CD4-positive, alpha-beta T cell treated with Interleukin-4 for 4 hours (primary cell): ENCODE measurements at regions not wholly inside any gene's neighbourhood (a gene's known extent, or its start where the extent isn't known, plus 50 kb on each side); places are given as distances from the start of the nearest gene placed in this dataset.
A peak's percentile ranks its signal among the peaks of the same experiment; 100 is the strongest.

Source experiments
- DNase-seq: peaks from one replicate; pipeline ENCODE4 v3.0.0-alpha.2; 2020

DNA sequence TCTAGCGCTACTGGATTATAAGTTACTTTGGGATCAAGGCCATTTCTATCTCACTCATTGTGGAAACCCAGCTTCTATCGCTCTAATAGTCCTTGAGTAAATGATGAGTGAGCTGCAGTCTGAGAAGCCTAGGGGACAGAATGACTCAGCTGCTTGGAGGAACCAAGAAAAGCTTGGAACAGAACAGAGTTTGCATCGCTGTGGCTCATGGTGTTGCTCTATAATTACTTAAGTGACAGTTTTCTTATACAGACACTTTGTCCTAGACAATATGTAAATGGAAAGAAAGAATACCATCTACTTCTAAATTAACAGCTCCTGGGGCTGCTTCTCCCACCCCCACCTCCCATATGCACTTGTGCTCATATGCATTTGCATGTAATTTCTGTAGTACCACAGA, 156.9 kb downstream of the SLIT2 start:
- DNase-seq: no peak

GRCh38 chr4:20412072-20412471, 160.4 kb downstream of the SLIT2 start:
- DNase-seq: no peak

DNA sequence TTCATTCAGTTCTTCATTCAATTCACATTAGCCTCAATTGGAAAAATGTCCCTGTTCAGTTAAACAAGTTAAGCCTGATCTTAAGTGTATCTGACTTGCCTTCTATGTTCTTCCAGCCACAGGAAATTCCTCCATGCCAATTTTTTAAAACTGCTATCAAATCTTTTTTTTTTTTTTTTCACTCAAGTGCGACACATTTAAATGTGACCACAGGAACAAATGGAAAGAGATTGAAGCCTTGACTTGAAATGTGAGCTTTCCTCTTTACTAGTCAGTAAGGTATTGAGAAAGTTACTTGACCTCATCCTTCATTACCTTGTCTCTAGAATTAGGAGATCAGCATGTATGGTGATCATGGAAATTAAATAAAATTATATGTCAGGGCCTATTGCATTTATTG, 165.1 kb downstream of the SLIT2 start:
- DNase-seq: no peak

DNA sequence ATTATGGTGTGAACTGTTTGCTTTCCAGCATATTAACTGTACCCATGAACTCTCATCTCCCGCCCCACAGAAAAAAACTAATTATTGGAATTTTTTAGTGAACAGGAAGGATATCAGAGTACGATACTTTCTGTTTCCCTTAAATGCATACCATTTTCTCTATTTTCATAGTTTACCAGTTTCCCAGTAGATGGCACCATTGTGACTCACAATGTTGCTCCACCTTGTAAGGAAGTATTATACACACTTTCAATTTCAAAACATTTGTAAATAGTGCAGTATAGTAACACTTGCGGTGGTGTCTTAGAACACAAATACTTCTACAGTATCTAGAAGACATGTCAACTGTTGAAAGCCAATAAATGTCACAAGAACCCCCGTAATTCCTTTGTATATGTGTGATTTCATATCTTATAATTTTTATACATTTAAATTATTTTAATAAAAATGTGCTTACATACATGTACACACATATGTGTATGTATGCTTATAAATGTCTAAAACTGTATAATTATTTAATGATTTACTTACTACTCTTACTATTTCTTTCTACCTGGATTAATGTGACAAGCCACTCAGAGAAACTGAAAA, 167.3 kb downstream of the SLIT2 start:
- DNase-seq: peak; percentile 57

GRCh38 chr4:20420916-20421602, 169.4 kb downstream of the SLIT2 start:
- no peak for DNase-seq

DNA sequence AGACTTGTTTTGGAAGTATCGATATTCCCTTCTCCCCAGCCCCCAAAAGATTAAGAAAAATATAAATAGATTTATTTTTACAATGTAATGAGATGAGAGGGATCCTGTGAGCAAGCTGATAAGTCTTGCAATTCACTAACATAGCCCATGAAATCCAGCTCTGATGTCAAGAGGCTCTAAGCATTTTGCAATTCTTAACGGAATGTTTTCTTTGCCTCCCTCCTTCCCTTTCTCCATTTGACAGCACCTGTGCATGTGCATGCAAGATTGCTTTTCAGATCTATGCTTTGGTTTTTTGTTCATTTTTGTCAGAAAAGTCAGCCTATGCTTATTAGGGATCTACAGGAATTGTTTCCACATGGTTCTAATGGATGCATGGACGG, 169.9 kb downstream of the SLIT2 start:
- no peak for DNase-seq

- peak; percentile 42 for DNase-seq
Observed at GRCh38 chr4:20422398-20422797, 170.7 kb downstream of the SLIT2 start.

DNA sequence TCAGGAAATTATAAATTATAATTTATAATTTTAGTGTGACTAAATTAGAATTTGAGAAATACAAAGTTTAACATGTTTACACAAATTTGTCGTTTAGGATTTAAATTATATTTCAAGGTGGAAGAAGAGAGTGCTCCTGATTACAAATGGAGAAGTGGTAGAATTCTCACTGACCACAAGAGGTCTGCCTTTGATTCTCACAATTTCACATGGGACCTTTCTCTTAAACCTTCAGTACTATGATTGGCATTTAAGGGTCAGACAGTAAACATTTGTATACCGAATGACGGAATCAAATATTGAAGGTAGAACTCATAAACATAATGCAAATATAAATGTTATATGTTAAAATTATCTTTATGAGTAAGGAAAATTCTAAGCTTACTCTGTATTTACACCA, 171.7 kb downstream of the SLIT2 start:
- DNase-seq: no peak

GRCh38 chr4:20426028-20426427, 174.3 kb downstream of the SLIT2 start:
- DNase-seq: no peak

GRCh38 chr4:20428436-20429160, 176.9 kb downstream of the SLIT2 start:
- no peak for DNase-seq

- no peak for DNase-seq
Observed at GRCh38 chr4:20430259-20430941, 178.7 kb downstream of the SLIT2 start.

- no peak for DNase-seq
Observed at GRCh38 chr4:20431543-20431951, 179.8 kb downstream of the SLIT2 start.

DNA sequence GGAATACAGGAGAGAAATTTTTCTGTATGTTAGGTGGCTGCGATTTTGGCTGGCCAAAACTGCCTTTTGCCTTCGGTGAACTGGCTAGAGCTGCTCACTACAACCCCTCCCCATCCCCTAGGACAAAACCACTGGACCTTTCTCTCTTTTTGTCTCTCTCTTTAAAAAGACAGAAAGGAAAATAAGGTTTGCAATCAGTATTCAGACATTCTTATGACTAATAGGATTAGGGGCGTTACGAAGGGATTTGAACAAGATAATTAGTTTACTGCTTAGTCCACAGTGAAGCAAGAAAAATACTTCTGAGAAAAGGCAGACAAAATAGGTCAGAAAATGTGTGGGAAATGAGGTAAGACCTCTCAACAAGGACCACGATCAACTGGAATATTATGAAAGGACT, 180.4 kb downstream of the SLIT2 start:
- no peak for DNase-seq

- no peak for DNase-seq
Observed at GRCh38 chr4:20433097-20433705, 181.5 kb downstream of the SLIT2 start.

GRCh38 chr4:20440170-20440569, 188.5 kb downstream of the SLIT2 start:
- no peak for DNase-seq

DNA sequence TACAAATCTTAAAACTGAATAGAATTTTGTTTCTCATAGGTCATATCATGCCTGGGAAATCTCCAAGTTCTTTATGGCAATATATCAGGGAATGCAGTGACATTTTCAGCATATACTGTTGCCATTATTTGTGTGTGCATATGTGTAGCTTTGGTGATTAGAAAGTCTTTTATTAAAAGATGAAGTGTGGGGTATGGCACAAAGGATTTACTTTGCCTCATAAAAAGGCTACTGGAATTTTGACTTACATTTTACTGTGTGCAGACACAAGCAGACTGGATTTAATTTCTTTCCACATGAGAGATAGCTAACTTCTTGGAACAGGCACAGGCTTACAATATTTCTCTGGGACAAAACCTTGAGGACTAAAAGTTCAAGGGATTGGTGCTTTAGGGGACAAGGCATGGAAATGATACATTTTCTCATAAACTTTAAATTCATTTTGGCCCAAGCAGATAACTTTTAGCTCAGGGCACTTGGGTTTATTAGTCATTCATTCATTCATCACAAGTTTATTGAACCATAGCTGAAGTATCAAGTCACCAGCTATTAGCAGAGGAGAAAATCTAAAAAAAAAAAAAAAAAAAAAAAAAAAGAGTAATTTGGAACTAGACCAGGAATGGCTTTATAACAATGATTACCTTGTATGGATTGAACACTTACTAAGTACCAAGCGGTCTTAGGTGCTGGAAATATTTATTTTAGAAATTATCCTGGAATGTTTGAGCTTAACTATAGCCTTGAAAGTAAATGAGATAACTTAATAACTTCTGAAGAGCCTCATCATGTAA, 191.5 kb downstream of the SLIT2 start:
- DNase-seq: no peak

GRCh38 chr4:20444599-20445337, 193.1 kb downstream of the SLIT2 start:
- DNase-seq: no peak

- DNase-seq: no peak
Observed at GRCh38 chr4:20445933-20446723, 194.4 kb downstream of the SLIT2 start.

DNA sequence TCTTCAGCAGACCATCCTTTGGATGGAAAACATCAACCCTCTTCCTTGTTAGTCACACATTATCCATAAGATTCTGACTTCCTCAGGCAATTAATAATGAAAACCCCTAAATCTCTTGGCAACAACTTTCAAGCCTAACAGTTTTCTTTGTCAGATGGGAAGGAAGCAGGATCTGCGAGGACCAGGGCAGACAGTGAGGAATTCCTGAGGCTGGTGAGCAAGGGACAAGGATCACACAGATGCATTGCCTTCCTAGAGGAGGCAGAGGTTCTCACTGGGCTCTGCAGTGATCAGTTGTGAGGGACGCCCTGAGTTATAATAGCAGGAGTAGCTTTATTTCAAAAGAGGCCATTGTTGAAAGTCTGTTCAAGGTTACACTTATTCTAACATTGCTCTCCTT, 195.4 kb downstream of the SLIT2 start:
- no peak for DNase-seq

DNA sequence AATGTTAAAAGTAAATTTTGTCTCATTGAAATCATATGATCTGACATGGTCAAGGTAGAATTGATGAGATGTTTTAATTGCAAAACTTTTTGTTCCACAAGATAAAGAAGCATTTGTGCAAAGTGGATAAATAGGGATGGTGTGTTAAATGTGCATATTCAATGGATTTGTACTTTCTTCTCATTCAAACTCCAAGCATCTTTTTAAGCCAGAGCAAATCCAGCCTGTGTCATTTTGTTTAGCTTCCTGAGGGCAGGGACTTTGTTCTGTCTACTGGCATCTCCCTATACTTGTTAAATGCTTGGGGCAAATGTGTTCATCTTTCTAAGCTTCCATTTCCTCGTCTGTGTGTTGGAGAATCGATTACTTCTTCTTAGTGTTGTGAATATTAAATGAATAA, 200.3 kb downstream of the SLIT2 start:
- no peak for DNase-seq

- no peak for DNase-seq
Observed at GRCh38 chr4:20454515-20454914, 202.8 kb downstream of the SLIT2 start.
